ENCODE measurements at regions not wholly inside any gene's neighbourhood (a gene's known extent, or its start where the extent isn't known, plus 50 kb on each side); places are given as distances from the start of the nearest gene placed in this dataset.

GRCh38 chr4:135963009-135963408 is 1569.3 kb downstream of the PCDH18 start:
- TF ChIP-seq CTCF (IDR thresholded peaks at IDR 0.05; ENCODE audit: low read length) (no peak), EZH2 (IDR thresholded peaks at IDR 0.05; ENCODE audit: borderline replicate concordance, low read length) (no peak)

Data from OCI-LY1 (cell line).